K562 (cell line): ENCODE measurements at regions not wholly inside any gene's neighbourhood (a gene's known extent, or its start where the extent isn't known, plus 50 kb on each side); places are given as distances from the start of the nearest gene placed in this dataset.
A peak's percentile ranks its signal among the peaks of the same experiment; 100 is the strongest.

Experiments
- ATAC-seq: fragments of 200-7000 bp; cut with Tn5 transposase; 3 replicates; pipeline ENCODE4 v1.9.1; 2020; ENCODE audit warnings: moderate library complexity
- BruUV-seq: library from RNA; stranded (reverse); fragments of 400-500 nt; replicated peaks from 2 replicates; lab custom pipeline; 2021; lab: Mats Ljungman, UMichigan
- CTCF ChIA-PET: fragments of 300-600 bp; formaldehyde crosslinking; extraction: SDS; loops from one replicate; lab custom pipeline; 2021; ENCODE audit warnings: low intra/inter-chr PET ratio; lab: Yijun Ruan, JAX
- POLR2A ChIA-PET: fragments of 300-600, 350-650 bp; sonication (Branson Sonifier 250); formaldehyde crosslinking; extraction: SDS; loops from one replicate; lab custom pipeline; 2021; ENCODE audit warnings: antibody characterized with exemption, inconsistent platforms; lab: Yijun Ruan, JAX
- DNase-seq, 4 experiments: peaks; one replicate each; pipeline versions ENCODE4 v3.0.0 to v3.0.0-alpha.2; 2011 to 2018; ENCODE audit warnings: low spot score in 3 of 4, mixed read lengths in 3 of 4; ENCODE audit errors: extremely low read depth in 1 of 4
- FAIRE-seq: peaks from 2 replicates; lab custom pipeline; 2011; peaks lifted over from hg19 to GRCh38; lab: Jason Lieb, UNC
- H2AFZ ChIP-seq: 2 replicates; pipeline ENCODE4 v1.6.0; 2011; ENCODE audit warnings: low read depth, low read length, control low read depth, inconsistent platforms
- H3K27ac ChIP-seq: fragments of 200-600 bp; 3 replicates; pipeline ENCODE4 v1.8.0; 2011; ENCODE audit warnings: low read depth, mild to moderate bottlenecking, control low read depth, inconsistent platforms, low read length, moderate library complexity, mixed read lengths; ENCODE audit errors: extremely low read depth
- H3K27me3 ChIP-seq, 2 experiments: fragments of 300-600 bp in 1 of 2; 2 replicates in 1 of 2; 3 replicates in 1 of 2; pipeline versions ENCODE4 v1.6.0 to v1.8.0; 2011; ENCODE audit warnings: inconsistent platforms in 2 of 2, low read length in 2 of 2, mild to moderate bottlenecking in 1 of 2, mixed read lengths in 1 of 2, moderate library complexity in 1 of 2; ENCODE audit not compliant: control insufficient read depth in 2 of 2, insufficient read depth in 2 of 2
- H3K36me3 ChIP-seq: fragments of 300-600 bp; 3 replicates; pipeline ENCODE4 v1.8.0; 2011; ENCODE audit warnings: mild to moderate bottlenecking, low read length, inconsistent platforms; ENCODE audit not compliant: control insufficient read depth, insufficient read depth
- H3K4me1 ChIP-seq, 2 experiments: fragments of 200-600 bp in 1 of 2; replicated peaks in 1 of 2; 2 replicates in 1 of 2; 3 replicates in 1 of 2; pipeline versions ENCODE4 v1.5.1 to v1.8.0; 2011; ENCODE audit warnings: inconsistent platforms in 2 of 2, low read length in 2 of 2, mild to moderate bottlenecking in 1 of 2, mixed read lengths in 1 of 2, moderate library complexity in 1 of 2; ENCODE audit not compliant: control insufficient read depth in 2 of 2, insufficient read depth in 2 of 2
- H3K4me2 ChIP-seq: 2 replicates; pipeline ENCODE4 v1.6.1; 2011; ENCODE audit warnings: low read length, control low read depth, inconsistent platforms, mixed read lengths; ENCODE audit not compliant: insufficient read depth
- H3K4me3 ChIP-seq: fragments of 200-600 bp; sonication (generic), shearing (Covaris generic); 2 replicates; pipeline ENCODE4 v1.5.1; 2016; ENCODE audit warnings: control low read depth, inconsistent platforms
- H3K79me2 ChIP-seq: fragments of 200-600 bp; 3 replicates; pipeline ENCODE4 v1.8.0; 2011; ENCODE audit warnings: low read length, inconsistent platforms; ENCODE audit not compliant: control insufficient read depth, insufficient read depth
- H3K9ac ChIP-seq, 2 experiments: 2 replicates each; pipeline versions ENCODE4 v1.6.0 to v1.6.1; 2011; ENCODE audit warnings: low read depth in 2 of 2, low read length in 2 of 2, control low read depth in 1 of 2, inconsistent platforms in 1 of 2, mild to moderate bottlenecking in 1 of 2, mixed read lengths in 1 of 2; ENCODE audit not compliant: insufficient read depth in 1 of 2
- H3K9me1 ChIP-seq: one replicate; pipeline ENCODE4 v1.6.0; 2011; ENCODE audit warnings: inconsistent platforms, mild to moderate bottlenecking, low read length, moderate library complexity; ENCODE audit not compliant: control insufficient read depth, insufficient read depth
- H3K9me3 ChIP-seq: replicated peaks from 2 replicates; pipeline ENCODE4 v1.5.1; 2011; ENCODE audit warnings: low read depth, low read length, inconsistent platforms; ENCODE audit not compliant: control insufficient read depth, insufficient read depth
- H4K20me1 ChIP-seq: replicated peaks from 2 replicates; pipeline ENCODE4 v1.6.1; 2011; ENCODE audit warnings: low read length, inconsistent platforms, mixed read lengths; ENCODE audit not compliant: control insufficient read depth, insufficient read depth
- CREBBP ChIP-seq: IDR thresholded peaks from one replicate; pipeline ENCODE4 v1.6.1; 2012; ENCODE audit warnings: low read depth, mild to moderate bottlenecking, control low read depth, inconsistent platforms, low read length
- HDAC8 ChIP-seq: fragments of 450-650 bp; IDR thresholded peaks from 2 replicates; pipeline ENCODE4 v1.6.1; 2016; ENCODE audit warnings: mild to moderate bottlenecking, missing genetic modification characterization, moderate library complexity, missing compliant biosample characterization
- MYC ChIP-seq, 2 experiments: fragments of 250-450 bp in 1 of 2; sonication (Bioruptor Pico) in 1 of 2; IDR thresholded peaks; 2 replicates each; pipeline versions ENCODE4 v1.5.1 to v1.6.1; 2012 to 2021; ENCODE audit warnings: low read depth in 2 of 2, borderline replicate concordance in 1 of 2, improper control_type of control experiment in 1 of 2, low read length in 1 of 2, mild to moderate bottlenecking in 1 of 2, moderate library complexity in 1 of 2
- NCOR1 ChIP-seq: fragments of 450-650 bp; IDR thresholded peaks from 2 replicates; pipeline ENCODE4 v1.6.1; 2016; ENCODE audit warnings: mild to moderate bottlenecking, moderate library complexity
- POLR2A ChIP-seq: fragments of 450-650 bp; conservative IDR thresholded peaks from 2 replicates; pipeline ENCODE4 v1.6.1; 2016
- RCOR1 ChIP-seq, 2 experiments: IDR thresholded peaks; 2 replicates each; pipeline ENCODE4 v1.6.1; 2012; ENCODE audit warnings: low read depth in 2 of 2, low read length in 2 of 2, borderline replicate concordance in 1 of 2, improper control_type of control experiment in 1 of 2
- U2AF1 ChIP-seq: fragments of 200-400 bp; formaldehyde crosslinking; optimal IDR thresholded peaks from 2 replicates; pipeline ENCODE3; 2017; ENCODE audit warnings: mild to moderate bottlenecking, low read depth, low read length, moderate library complexity
- ZNF41 ChIP-seq: fragments of 250-450 bp; sonication (Bioruptor Pico); conservative IDR thresholded peaks from 2 replicates; pipeline ENCODE4 v1.4.0; 2020; ENCODE audit warnings: mild to moderate bottlenecking
- WGBS: fragments of 100-300 bp; shearing (Covaris generic); methylation state at CpG from one replicate; pipeline ENCODE4 v1.1.6; 2016; ENCODE audit warnings: low coverage, mixed read lengths; ENCODE audit not compliant: insufficient coverage; ENCODE audit errors: missing lambda C conversion rate; 5-methylcytosine and 5-hydroxymethylcytosine counted together
- in situ Hi-C: fragments of 300-500 bp; cut with MboI; formaldehyde crosslinking; loops from 4 replicates; pipeline ENCODE4 v1.15.0; 2018; ENCODE audit warnings: inconsistent platforms, mixed read lengths
- intact Hi-C: fragments of 100-400 bp; cut with micrococcal nuclease; formaldehyde crosslinking; loops from 2 replicates; pipeline ENCODE4 v1.14.2; 2022

- WGBS = 90% methylated on average over 5 of the region's 5 CpGs
- FAIRE-seq = no peak
- no peak overlapping the region for H3K9ac ChIP-seq
- intact Hi-C loops = no loop called here
- no peak overlapping the region for H3K27ac ChIP-seq
- ATAC-seq = no peak
- H3K4me3 ChIP-seq = no peak overlapping the region
- 0 out of 2 replicates have a peak, but pooled peaks cover 3% of the 10 kb centered on the region for H3K9me3 ChIP-seq
- CTCF ChIA-PET = no interaction called here
- no peaks in the 10 kb centered on the region for H4K20me1 ChIP-seq
- no peak overlapping the region for H2AFZ ChIP-seq
- BruUV-seq = no TSS peak
- TF ChIP-seq HDAC8 (tag) = no peak
- no peak for TF ChIP-seq CREBBP
- no peak for TF ChIP-seq POLR2A
- TF ChIP-seq RCOR1 (IDR thresholded peaks at IDR 0.05; ENCODE audit: borderline replicate concordance in 1 of 2, low read depth in 2 of 2, low read length in 2 of 2) = no peak
- no peak for TF ChIP-seq ZNF41 (CRISPR knock-in tag)
- TF ChIP-seq, all 486 proteins: peak for 0
- H3K79me2 ChIP-seq = no peaks in the 10 kb centered on the region
- H3K36me3 ChIP-seq = no peaks in the 10 kb centered on the region
- POLR2A ChIA-PET = interaction anchor here (1.3 to 1.4 kb wide), 2 partner anchors 9 to 10 kb away, joined by 5 to 9 read pairs; no protein-coding TSS in a partner anchor
- no peaks in the 10 kb centered on the region for H3K9me1 ChIP-seq
- H3K4me2 ChIP-seq = no peak overlapping the region
- H3K27me3 ChIP-seq = no peaks in the 10 kb centered on the region
- H3K4me1 ChIP-seq = peaks cover 5 to 27% of the 10 kb centered on the region in 2 experiments; a peak in 4 of 5 replicates
- DNase-seq = no peak
- in situ Hi-C loops = no loop called here
Observed at GRCh38 chr2:64760128-64760527, 106.4 kb upstream of the SERTAD2 start.

DNA sequence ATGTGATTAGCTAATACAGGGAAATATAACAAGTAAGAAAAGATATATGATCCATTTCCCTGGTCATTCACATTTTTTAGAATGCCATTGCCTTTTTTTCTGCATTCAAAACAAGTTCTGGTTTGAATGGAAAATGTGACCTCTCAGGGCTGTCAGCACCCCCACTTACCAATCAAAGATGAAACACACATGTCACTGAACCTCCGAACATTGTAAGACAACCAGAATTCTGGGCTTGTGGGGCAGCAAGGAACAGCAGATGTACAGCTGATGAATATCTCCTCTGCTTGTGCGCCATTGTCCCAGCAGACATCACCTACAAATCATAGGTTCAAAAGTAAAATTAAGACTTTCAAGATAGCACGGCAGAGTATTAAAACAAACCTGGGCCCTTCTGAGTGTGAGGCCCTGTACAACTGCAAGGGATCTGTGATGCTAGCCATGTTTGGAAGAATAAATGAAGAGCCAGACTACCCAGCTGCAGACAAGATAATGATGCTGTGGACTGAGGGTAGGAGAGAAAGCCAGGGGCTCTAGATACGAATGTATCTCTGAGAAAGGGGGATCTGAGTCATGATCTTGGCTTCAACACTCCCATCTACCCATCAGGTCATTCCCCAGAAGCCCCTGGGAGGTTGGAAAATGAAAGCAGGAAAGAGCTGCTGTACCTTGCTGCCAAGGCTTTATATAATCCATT is 108.7 kb upstream of the SERTAD2 start:
- ATAC-seq (peak; percentile 14; the same call in 2 of the 3 replicates), FAIRE-seq (no peak), DNase-seq (peak in 2 of 4 experiments; percentile 15 to 26)
- H3K4me2 ChIP-seq = peak overlapping the region; percentile 32
- no peaks in the 10 kb centered on the region for H3K9me3 ChIP-seq
- intact Hi-C loops = no loop called here
- no peaks in the 10 kb centered on the region for H3K9me1 ChIP-seq
- no TSS peak for BruUV-seq
- no peaks in the 10 kb centered on the region for H3K79me2 ChIP-seq
- H3K4me1 ChIP-seq = peaks cover 5 to 33% of the 10 kb centered on the region in 2 experiments; a peak in 4 of 5 replicates
- no peaks in the 10 kb centered on the region for H4K20me1 ChIP-seq
- CTCF ChIA-PET = interaction anchor here (0.6 kb wide), 1 partner anchor 29 kb away, joined by 3 read pairs; no protein-coding TSS in a partner anchor
- WGBS = 19% methylated on average over 4 of the region's 4 CpGs
- no peak overlapping the region for H3K9ac ChIP-seq
- no peak overlapping the region for H3K4me3 ChIP-seq
- H3K36me3 ChIP-seq = no peaks in the 10 kb centered on the region
- peak overlapping the region; percentile 71 for H2AFZ ChIP-seq
- H3K27me3 ChIP-seq = no peaks in the 10 kb centered on the region
- H3K27ac ChIP-seq = no peak overlapping the region
- POLR2A ChIA-PET = interaction anchor here (0.6 to 4.4 kb wide), 5 partner anchors 11 to 272 kb away, joined by 3 to 30 read pairs (median 4); partner anchors contain the start of gene SERTAD2
- in situ Hi-C loops = no loop called here
- no peak for TF ChIP-seq NCOR1
- TF ChIP-seq U2AF1 = no peak
- TF ChIP-seq MYC (IDR thresholded peaks at IDR 0.05; ENCODE audit: low read depth, low read length) = no peak
- TF ChIP-seq MYC (CRISPR knock-in tag; IDR thresholded peaks at IDR 0.05; ENCODE audit: borderline replicate concordance, low read depth) = no peak
